Osteocyte (in vitro differentiated cells): ENCODE measurements at regions not wholly inside any gene's neighbourhood (a gene's known extent, or its start where the extent isn't known, plus 50 kb on each side); places are given as distances from the start of the nearest gene placed in this dataset.
A peak's percentile ranks its signal among the peaks of the same experiment; 100 is the strongest.

Experiments used
- DNase-seq: peaks from one replicate; pipeline ENCODE4 v3.0.0; 2021; ENCODE audit warnings: mixed read lengths; ENCODE audit not compliant: unreplicated experiment; ENCODE audit errors: extremely low spot score
- H3K27ac Mint-ChIP-seq: one replicate; pipeline ENCODE4 v1.8.0; 2021; ENCODE audit warnings: mild to moderate bottlenecking, mixed read lengths; ENCODE audit not compliant: unreplicated experiment
- H3K27me3 Mint-ChIP-seq: one replicate; pipeline ENCODE4 v1.8.0; 2021; ENCODE audit warnings: mixed read lengths; ENCODE audit not compliant: unreplicated experiment
- H3K36me3 Mint-ChIP-seq: one replicate; pipeline ENCODE4 v1.8.0; 2021; ENCODE audit warnings: mixed read lengths; ENCODE audit not compliant: unreplicated experiment
- H3K4me1 Mint-ChIP-seq: one replicate; pipeline ENCODE4 v1.8.0; 2021; ENCODE audit warnings: mixed read lengths; ENCODE audit not compliant: unreplicated experiment
- H3K4me3 Mint-ChIP-seq: one replicate; pipeline ENCODE4 v1.8.0; 2021; ENCODE audit warnings: mild to moderate bottlenecking, moderate library complexity, mixed read lengths; ENCODE audit not compliant: unreplicated experiment
- H3K9me3 Mint-ChIP-seq: one replicate; pipeline ENCODE4 v1.8.0; 2021; ENCODE audit warnings: mixed read lengths; ENCODE audit not compliant: unreplicated experiment
- CTCF ChIP-seq: fragments of 200-600 bp; sonication (generic); IDR thresholded peaks from 2 replicates; pipeline ENCODE4 v1.5.0; 2021; ENCODE audit warnings: antibody characterized with exemption, mild to moderate bottlenecking, moderate library complexity

- Mint-ChIP-seq H3K36me3 (no peaks in the 10 kb centered on the region), H3K27ac (no peak overlapping the region), H3K9me3 (no peaks in the 10 kb centered on the region), H3K4me3 (no peak overlapping the region), H3K27me3 (peaks cover 66% of the 10 kb centered on the region), H3K4me1 (no peaks in the 10 kb centered on the region)
- DNase-seq: no peak
- TF ChIP-seq CTCF: no peak
Observed at GRCh38 chr7:142401951-142402350, 144.1 kb upstream of the PRSS58 start.

- peaks cover 79% of the 10 kb centered on the region for H3K27me3 Mint-ChIP-seq
- H3K27ac Mint-ChIP-seq: no peak overlapping the region
- no peak for DNase-seq
- H3K4me3 Mint-ChIP-seq: no peak overlapping the region
- TF ChIP-seq CTCF: no peak
- H3K36me3 Mint-ChIP-seq: no peaks in the 10 kb centered on the region
- H3K9me3 Mint-ChIP-seq: no peaks in the 10 kb centered on the region
- no peaks in the 10 kb centered on the region for H3K4me1 Mint-ChIP-seq
Observed at GRCh38 chr7:142400042-142400533, 142.2 kb upstream of the PRSS58 start.

- Mint-ChIP-seq H3K27ac (no peak overlapping the region), H3K36me3 (no peaks in the 10 kb centered on the region), H3K4me1 (no peaks in the 10 kb centered on the region), H3K9me3 (no peaks in the 10 kb centered on the region), H3K4me3 (no peak overlapping the region), H3K27me3 (peaks cover 39% of the 10 kb centered on the region)
- DNase-seq: no peak
- TF ChIP-seq CTCF: peak; percentile 40
Observed at GRCh38 chr7:142391191-142391992, 133.5 kb upstream of the PRSS58 start.

- no peaks in the 10 kb centered on the region for H3K9me3 Mint-ChIP-seq
- peaks cover 21% of the 10 kb centered on the region for H3K27me3 Mint-ChIP-seq
- no peak for TF ChIP-seq CTCF
- no peaks in the 10 kb centered on the region for H3K36me3 Mint-ChIP-seq
- no peak for DNase-seq
- H3K4me3 Mint-ChIP-seq: no peak overlapping the region
- H3K27ac Mint-ChIP-seq: no peak overlapping the region
- H3K4me1 Mint-ChIP-seq: no peaks in the 10 kb centered on the region
Observed at GRCh38 chr7:142389544-142389943, 131.7 kb upstream of the PRSS58 start.

GRCh38 chr7:142385491-142386340 lies 127.9 kb upstream of the PRSS58 start:
- Mint-ChIP-seq H3K27me3 (peaks cover 30% of the 10 kb centered on the region), H3K4me3 (no peak overlapping the region), H3K27ac (no peak overlapping the region), H3K9me3 (no peaks in the 10 kb centered on the region), H3K36me3 (no peaks in the 10 kb centered on the region), H3K4me1 (no peaks in the 10 kb centered on the region)
- DNase-seq: no peak
- TF ChIP-seq CTCF: peak; percentile 66
